A204.1 (cell line): ENCODE measurements at regions not wholly inside any gene's neighbourhood (a gene's known extent, or its start where the extent isn't known, plus 50 kb on each side); places are given as distances from the start of the nearest gene placed in this dataset.
"Not testable (repeated sequence)": the region's sequence is repeated elsewhere in the genome, so short reads cannot be mapped to it uniquely, and the experiment has no call there.

Experiments
- FAIRE-seq: peaks from 2 replicates; lab custom pipeline; 2012; peaks lifted over from hg19 to GRCh38; lab: Jason Lieb, UNC

DNA sequence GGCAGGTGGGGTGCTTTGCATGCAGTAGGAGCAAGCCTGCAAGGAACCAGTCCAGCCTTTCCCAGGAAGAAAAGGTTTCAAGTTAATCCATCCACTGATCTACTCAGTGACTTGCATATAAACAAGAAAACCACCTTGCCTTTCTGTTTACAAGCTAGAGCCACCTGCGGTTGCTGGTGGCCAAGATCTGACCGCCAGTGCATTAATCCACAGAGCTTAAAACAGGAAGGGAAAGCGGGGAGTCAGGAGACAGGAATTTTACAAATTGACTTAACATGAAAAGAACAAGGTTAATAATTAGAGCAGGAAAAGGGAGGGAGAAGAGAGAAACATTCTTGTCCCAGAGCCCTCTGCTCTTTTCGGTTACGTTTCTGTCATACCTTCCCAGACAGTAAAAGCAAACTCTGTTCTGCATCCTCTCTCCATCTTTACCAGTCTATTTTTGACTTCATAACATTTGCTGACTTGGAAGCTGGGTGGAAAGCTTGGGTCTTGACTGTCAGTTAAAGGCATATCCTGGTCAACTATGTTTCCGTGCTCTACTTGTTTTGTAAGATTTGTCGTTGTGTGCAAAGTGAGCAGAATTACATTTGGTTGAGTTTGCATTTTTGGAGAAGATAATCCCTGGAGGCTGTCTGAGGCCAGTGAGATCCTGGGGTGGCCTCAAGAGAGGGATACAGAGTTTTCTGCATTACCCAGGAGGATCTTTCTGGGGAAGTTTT, 760.6 kb downstream of the EFNB2 start:
- FAIRE-seq: no peak

DNA sequence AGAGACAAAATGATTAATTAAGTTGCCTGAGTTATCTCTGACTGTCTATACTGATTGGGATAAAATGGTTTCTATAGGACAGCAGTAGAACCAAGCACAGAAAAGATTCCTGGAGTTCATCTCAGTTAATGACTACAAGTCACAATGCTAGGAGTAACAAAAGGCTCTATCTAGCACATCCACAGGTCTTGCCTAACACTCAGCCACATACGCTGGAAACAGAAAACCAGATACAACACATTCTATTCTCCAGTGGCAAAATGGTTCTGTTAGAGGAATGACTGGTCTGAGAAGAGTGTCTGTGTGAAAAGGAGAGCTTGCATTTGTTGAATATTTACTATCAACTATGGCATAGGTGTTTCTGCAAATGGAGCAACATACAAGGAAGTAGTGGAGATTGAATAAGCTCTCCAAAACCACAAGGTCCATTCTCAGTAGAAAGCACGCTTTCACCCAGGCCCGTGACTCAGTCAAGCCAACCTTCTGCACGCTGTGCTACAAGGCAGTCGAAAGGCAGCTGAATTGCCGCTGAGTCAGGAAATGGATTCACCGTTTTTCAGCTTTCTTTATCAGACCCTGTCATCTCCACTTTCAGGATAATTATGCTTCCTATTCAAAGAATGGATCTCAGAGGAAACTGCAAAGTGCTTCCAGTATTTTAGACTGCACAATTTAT, 761.5 kb downstream of the EFNB2 start:
- FAIRE-seq: no peak

DNA sequence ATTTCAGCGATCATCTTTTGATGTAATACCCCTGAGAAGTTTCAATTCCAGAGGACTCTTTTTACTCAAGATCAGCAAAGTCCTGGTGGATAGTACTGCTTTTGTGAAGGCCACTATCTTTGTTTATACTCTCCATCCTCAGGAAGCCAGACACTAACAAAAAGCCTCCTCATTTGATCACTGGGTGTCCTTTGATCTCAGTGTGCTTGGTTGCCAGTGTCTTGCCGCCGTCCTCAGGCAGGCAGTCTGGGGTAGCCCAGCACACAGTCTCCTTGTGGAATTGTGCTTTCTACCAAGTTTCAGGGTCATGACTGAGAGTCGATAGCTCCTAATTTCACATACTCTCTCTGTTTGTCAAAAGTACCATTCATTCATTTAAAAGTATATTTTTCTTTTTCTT, 762.2 kb downstream of the EFNB2 start:
- no peak for FAIRE-seq

DNA sequence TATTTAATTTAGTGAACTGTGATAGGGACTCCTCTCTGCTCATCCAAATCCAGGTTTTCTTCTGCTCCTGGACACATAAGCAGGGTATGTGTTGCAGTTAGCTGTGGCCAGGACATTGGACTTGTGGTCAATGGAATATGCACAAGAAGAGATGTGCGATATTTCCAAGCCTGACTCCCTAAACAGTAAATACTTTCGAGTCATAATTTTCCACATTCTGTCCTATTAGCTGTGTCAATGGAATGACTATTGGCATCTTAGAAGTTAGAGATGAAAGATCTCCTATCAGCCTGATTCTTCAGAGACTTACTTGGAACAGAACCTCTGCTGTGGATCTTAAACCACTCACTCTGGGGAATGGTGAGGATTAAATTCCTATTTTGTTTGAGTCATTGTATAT, 771.0 kb downstream of the EFNB2 start:
- no peak for FAIRE-seq

DNA sequence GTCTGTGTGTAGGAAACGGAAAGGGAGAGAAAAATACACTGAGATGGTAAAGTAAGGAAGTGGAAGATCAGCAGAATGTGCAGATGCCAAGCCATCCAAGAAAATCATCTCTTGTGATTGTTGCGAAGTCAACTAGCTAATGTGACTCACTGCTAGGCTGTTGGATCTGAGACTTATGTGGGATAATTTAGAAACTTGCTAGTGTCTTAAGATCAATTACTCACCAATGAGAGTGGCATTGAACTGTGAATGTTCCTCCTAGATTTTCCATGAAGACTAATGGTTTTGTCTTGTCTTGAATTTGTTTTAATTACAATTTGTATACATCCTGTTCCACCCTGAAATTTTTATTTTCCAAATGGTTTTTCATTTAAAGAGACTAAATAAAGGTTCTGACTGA, 771.6 kb downstream of the EFNB2 start:
- no peak for FAIRE-seq

DNA sequence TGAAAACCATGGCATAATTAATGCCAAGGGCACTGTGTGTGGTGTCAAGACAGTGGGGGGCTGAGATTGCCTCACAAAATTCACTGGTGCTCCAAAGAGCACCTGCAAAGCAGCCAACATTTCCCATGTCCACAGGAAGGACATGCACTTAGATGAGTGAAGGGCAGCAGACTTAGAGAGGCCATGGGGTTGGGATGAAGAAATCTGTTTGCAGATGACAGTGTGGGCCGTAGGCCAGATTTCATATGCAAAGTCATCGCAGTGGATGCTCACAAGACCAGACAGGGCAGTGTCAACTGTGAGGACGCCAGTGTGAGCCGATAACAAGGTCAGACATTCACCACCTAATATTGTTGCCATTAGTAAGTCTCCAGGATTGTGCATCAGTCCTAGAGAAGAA, 773.4 kb downstream of the EFNB2 start:
- FAIRE-seq: no peak

DNA sequence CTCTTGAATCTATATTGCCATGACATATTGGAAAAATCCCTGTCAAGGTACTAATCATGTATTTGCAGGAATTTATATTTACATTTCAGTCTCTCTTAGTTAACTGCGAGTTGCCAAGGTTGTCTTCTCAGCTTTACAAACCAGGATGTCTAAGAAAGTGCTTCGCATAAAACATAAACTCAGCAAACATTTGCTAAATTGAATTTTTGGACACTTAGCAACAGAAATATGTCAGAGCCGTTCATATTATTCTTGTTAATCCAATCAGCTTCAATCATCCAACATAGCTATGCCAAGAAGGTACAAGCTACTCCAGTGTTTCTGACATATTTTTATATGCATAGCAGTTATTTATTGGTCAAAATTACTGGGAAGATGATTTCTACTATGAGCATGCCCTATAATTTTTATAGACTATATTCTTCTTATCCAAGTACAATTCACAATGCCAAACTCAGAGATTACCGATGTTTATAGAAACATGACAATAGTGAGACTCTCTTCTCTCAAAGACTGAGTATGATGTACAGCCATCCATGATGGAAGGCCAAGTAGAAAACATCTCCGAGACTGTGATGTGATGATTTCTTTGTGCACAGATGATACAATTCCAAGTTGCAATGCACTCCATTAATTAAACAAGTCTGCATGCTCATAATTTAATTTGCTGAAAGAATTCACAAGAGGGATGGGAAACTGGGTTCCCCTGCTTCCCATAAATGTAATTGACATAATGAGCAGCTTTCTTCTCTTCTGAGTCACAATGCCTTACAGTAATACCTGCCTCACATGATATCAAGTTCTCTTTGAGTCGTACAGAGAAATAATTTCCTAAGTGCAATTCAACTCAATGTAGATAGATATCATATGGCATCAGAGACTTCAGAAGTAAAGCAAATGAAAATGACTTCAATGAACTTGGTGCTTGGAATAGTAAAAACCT, 776.3 kb downstream of the EFNB2 start:
- FAIRE-seq: no peak

DNA sequence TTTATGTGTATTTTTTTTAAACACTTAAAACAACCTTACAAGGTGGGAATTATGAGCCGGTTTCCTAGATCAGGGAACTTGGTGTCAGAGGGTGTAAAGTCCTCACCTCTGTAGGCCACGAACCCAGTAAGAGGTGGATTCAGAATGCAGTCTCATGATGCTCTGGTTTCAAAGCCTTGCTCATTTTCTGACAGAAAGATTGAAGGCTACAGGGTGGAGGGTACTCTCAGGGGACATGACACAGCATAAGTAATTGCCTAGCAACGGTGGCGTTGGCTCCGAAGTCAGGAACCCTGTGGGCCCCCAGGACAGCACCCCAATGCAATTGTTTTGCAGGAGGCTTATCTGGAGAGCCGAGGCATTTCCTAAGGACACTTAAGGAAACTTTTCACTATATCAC, 794.7 kb downstream of the EFNB2 start:
- no peak for FAIRE-seq

DNA sequence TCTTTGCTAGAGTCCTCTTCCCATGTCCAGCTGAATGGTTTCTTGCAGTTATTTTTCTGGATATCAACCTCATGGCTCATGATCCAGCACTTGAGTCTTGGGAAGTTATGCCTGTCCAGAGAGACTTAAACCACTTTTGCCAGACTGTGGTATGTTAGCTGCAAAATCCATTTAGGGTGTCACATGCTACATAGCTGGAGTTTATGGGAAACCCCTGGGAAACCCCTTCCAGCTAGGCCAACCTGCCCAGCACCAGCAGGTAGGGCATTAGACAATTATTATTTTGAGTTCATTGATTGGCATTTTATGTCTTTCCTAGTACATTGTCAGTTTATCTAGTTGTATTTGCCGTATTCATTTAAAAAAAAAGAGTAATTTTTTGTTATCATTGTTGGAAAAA, 797.8 kb downstream of the EFNB2 start:
- no peak for FAIRE-seq

DNA sequence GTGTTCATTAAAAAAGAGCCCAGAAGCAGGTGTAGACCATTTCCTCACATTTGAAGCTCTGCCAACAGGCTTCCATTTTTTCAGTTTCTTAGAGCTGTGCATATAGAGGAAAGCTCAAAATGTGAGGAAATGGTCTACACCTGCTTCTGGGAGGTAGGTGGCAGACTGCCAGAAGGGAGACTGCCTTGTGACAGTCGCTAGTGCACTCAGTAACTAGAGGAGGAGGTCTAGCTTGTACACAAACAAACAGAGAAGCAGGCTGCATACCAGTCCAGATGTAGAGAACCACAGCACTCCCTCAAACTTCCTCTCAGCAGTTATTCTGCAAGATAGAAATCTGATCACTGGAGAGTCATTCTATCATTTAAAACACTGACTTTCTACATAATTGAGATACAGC, 800.2 kb downstream of the EFNB2 start:
- no peak for FAIRE-seq

DNA sequence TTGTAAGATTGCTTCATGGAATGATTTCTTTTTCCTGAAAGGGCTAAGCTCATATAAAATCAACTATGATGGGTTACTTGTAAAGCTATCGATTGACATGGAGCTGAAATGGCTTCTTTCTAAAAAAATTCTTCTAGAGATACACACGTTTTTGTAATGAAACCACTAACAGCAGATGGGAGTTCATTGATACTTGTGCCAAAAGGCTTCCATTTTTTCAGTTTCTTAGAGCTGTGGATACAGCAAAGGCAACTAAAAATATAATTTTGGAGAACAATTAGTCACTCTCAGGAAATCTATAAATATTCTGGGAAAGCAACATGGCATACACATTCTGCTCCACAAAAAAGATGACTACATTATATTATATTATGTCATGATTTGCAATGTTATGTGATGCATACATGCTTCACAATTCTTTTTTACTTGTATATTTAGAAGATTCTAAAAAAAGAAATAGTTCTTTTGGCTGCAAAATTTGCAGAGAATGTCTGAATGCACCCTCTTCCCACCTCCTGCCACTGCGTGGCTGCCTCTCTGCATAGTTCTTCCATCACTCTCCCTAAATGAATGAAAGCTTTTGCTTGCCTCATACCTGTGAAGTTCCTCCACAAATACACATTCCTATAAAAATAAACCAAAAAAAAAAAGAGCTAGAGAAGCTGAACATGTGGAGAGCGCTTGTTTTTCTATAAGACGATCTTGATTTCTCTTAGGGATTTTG, 802.5 kb downstream of the EFNB2 start:
- no peak for FAIRE-seq

DNA sequence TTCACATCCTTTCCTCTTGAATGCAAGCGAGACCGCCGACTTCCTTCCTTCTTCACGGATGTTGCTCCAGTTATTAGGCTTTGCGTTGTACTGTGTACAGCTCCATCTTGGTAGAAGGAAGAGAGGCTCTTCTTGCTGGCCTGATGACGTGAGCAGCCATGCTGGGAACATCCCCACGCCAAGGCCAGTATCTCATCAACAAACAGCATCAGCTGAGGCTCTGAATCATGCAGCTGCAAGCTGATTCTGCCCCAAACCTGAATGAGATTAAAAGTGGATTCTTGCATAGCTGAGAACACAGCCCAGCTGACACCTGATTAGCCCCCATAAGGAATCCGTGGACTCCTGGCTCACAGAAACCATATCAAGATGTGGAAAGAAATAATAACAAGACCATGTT, 809.6 kb downstream of the EFNB2 start:
- no peak for FAIRE-seq

DNA sequence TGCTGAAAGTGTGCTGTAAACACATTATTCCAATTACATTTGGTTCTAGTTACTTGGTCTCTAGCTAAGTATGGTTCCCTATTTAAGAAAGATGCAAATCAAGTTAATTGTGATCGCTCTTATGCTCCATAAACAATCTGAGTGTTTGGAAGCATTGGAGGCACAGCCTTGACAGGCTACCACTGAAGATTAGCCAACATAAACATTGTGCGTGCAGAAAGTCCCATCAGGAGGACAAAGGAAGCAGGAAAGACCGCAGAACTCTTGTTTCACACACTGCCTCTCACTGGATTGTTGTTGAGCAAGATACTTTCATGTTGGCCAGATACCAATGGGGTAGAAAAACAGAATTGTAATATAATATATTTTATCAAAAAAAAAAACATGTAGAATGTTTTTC, 814.4 kb downstream of the EFNB2 start:
- FAIRE-seq: no peak

DNA sequence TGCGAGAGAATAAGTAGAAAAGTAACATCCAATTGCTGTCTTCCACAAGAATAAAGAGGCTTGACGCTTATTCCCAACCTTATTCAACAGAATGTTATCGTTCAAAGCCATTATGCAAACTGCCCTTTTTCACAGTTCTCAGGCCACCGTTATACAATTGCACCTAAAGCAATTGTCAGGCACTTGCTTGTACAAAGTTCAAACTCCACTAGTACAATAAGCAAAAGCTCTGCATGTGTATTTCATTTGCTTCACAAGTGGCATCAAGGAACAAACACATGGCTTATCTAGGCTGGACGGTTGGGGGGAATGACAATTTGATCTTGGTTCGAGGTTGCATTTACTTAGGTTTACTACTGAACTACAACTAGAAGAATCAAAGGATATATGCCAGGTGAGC, 815.6 kb downstream of the EFNB2 start:
- FAIRE-seq: no peak

DNA sequence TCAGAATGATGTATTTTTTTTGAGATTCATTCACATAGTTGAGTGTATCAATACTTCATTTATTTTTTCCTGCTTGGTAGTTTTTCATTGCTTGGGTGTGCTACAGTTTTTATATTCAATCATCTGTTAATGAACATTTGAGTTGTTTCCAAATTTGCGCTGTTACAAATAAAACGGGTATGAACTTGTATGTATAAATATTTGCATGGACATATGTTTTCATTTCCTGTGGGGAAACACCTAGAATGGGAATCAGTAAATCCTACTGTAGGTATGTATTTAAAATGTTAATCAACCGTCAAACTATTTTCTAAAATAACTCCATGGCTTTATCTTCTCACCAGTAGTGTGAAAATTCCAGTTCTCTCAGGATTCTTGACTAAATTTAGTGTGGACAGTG, 826.3 kb downstream of the EFNB2 start:
- no peak for FAIRE-seq

DNA sequence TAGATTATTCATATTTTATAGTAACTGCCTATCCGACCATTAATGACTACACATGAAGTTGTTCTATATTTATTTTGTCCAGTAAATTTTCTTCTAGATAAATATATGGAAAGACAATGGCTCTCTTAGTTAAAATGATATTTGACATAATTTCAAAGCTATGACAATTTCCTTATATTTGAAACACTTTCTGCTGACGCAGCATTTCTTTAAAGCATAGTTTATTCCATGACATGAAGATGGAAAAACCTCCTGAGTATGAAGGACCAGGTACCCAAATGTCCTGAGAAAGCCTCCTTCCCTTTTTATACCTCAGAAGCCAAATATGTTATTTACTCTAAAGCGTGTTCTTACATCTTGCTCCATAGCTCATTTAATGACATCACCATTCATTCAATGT, 831.6 kb downstream of the EFNB2 start:
- FAIRE-seq: no peak

DNA sequence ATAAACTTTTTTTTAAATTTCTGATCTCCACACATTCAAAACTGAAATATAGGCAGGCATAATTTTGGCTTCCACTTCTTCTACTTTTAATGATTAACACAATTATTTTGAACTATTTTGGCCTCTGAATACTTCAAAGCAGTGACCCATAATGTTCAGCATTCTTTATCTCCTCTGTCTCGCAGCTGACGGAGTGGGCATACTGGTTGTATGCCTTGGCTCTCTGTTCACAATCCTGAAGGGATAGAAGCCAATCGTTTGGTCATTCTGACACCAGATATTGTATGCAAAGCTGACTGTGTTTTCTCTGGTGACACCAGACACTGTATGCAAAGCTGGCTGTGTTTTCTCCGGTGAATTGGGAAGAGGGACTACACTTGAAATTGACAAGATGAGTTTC, 833.0 kb downstream of the EFNB2 start:
- FAIRE-seq: no peak

DNA sequence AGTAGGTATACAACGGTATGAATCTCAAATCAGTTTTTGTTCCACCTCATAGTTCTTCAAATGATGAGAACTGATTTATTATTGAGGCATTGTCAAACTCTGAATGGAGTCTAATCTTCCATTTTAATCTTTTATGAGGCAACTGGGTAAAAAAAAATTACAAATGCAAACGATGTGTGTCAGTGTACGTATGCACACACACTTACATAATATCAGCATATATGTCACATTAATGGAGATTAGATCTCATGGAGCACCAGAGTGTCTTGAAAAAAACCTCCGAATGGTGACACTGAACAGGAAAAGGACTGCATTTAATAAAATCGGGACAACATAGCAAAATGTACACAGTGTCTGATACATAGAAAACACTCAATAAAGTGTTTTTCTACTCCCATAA, 842.7 kb downstream of the EFNB2 start:
- no peak for FAIRE-seq

DNA sequence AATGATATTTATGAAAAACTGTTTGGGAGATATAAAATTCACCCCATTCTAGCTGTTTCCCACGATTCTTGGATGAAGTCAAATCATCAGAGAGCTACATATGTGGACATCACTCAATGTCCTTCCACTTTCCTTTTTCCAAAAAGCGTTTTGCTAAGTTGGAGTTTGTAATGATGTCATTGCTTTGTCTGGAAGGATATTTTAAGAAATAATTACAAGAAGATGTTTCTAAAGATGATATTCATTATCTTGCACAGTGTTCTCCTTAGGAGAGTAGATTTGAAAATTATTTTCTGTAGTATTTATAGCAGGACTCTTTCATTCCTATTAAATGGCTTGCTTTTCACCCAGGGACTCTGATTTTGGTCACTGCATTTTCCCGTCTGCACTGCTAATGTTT, 851.2 kb downstream of the EFNB2 start:
- FAIRE-seq: no peak

DNA sequence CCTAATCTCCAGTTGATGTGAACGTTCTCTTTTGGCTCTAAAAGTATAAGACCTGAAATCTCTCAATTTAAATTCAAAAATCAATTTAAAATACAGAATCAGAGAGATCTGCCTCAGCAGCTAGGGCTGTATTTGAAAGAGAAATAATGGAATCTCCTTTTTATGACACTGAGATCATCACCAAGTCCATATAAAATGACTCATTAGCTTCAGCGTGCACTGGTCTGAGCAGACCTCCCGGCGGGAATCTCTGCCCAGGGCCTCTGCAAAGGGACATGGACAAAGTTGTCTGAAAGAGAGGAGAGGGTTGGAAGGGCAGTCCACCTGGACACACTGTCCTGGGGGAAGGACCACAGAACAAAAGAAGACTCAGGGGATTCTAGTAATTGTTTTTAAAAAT, 855.6 kb downstream of the EFNB2 start:
- no peak for FAIRE-seq

DNA sequence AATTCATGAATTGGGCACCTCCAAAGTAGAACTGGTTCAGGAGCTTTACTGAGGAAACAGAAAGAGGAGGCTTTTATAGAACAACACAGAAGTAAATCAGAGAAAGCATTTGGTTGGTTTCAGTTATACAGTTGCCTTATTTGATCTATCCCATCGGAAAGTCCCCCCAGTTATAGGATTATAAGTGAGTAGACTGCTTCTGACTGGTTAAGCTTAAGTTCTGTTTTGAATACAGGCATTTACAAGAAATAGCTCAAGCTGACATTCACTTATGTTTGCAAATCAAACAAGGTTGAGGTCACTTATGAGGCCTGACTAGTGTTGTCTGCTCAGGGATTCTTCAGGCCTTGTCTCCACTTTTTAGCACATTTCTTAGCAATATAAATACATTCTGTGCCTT, 857.4 kb downstream of the EFNB2 start:
- no peak for FAIRE-seq

DNA sequence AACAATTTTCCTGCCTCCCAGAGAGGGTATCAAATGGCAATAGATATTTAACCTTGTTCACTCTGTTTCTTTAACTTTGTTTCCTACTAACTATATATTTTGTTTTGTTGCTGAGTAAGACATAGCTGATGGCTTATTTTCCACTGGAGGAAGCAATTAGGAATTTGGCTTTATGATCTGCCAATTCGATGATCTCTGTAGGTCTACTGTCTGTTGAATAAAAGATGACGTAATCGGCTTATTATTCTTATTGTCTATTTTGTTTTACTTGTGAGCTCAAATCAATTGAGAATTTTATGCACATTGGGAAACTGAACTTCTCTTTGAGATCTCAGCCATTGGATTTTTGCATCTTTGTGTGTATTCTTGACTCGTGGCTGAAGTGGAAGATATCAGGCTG, 862.6 kb downstream of the EFNB2 start:
- no peak for FAIRE-seq

DNA sequence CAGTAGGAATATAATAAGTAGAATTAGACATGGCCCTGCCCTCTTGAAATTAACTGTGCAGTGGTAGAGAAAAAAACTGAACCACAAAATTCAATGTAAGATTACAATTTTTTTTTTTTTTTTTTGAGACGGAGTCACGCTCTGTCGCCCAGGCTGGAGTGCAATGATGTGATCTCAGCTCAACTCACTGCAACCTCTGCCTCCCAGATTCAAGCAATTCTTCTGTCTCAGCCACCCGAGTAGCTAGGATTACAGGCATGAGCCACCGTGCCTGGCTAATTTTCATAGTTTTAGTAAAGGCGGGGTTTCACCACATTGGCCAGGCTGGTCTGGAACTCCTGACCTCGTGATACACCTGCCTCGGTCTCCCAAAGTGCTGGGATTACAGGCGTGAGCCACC, 864.3 kb downstream of the EFNB2 start:
- not testable (repeated sequence) for FAIRE-seq
